ENCODE measurements at regions not wholly inside any gene's neighbourhood (a gene's known extent, or its start where the extent isn't known, plus 50 kb on each side); places are given as distances from the start of the nearest gene placed in this dataset.

- Mint-ChIP-seq H3K27me3 (ENCODE audit: low read depth, unreplicated experiment) (no peaks in the 10 kb centered on the region), H3K4me1 (ENCODE audit: low read depth, unreplicated experiment) (peaks cover 10% of the 10 kb centered on the region), H3K9me3 (ENCODE audit: unreplicated experiment) (no peaks in the 10 kb centered on the region), H3K27ac (ENCODE audit: unreplicated experiment) (no peak overlapping the region), H3K4me3 (ENCODE audit: unreplicated experiment) (no peak overlapping the region), H3K36me3 (ENCODE audit: low read depth, unreplicated experiment) (no peaks in the 10 kb centered on the region)
- no peaks in the 10 kb centered on the region for H3K79me2 ChIP-seq (ENCODE audit: insufficient read depth, low read length)
- no peak overlapping the region for H2AFZ ChIP-seq (ENCODE audit: low read depth, low read length)
- DNase-seq (ENCODE audit: low read depth) (no peak), FAIRE-seq (no peak)
- H3K4me2 ChIP-seq (ENCODE audit: low read length), result no peak overlapping the region
- no peaks in the 10 kb centered on the region for H3K9me3 ChIP-seq (ENCODE audit: insufficient read depth, low read depth, low read length)
- H3K27ac ChIP-seq (ENCODE audit: low read depth, low read length), result no peak overlapping the region
- peaks cover 5% of the 10 kb centered on the region for H3K4me1 ChIP-seq (ENCODE audit: insufficient read depth, low read length)
- no peak for TF ChIP-seq EZH2 (IDR thresholded peaks at IDR 0.05; ENCODE audit: insufficient read depth, low read length)
- no peak for TF ChIP-seq CTCF (IDR thresholded peaks at IDR 0.05; ENCODE audit: insufficient read depth, low read depth, low read length)
- H3K4me3 ChIP-seq (ENCODE audit: insufficient read depth, low read depth, low read length), result no peak overlapping the region
- no peaks in the 10 kb centered on the region for H4K20me1 ChIP-seq (ENCODE audit: insufficient read depth, low read length)
- no peaks in the 10 kb centered on the region for H3K36me3 ChIP-seq (ENCODE audit: insufficient read depth, low read length)
- H3K9ac ChIP-seq (ENCODE audit: low read length), result no peak overlapping the region
- no peaks in the 10 kb centered on the region for H3K27me3 ChIP-seq (ENCODE audit: insufficient read depth, low read length)
Observed at GRCh38 chr1:190906206-190906725, 428.6 kb upstream of the BRINP3 start.

- no peaks in the 10 kb centered on the region for H4K20me1 ChIP-seq (ENCODE audit: insufficient read depth, low read length)
- peak; percentile 20 for DNase-seq (ENCODE audit: low read depth)
- no peaks in the 10 kb centered on the region for H3K79me2 ChIP-seq (ENCODE audit: insufficient read depth, low read length)
- no peaks in the 10 kb centered on the region for H3K9me3 Mint-ChIP-seq (ENCODE audit: unreplicated experiment)
- H3K4me2 ChIP-seq (ENCODE audit: low read length), result no peak overlapping the region
- no peak overlapping the region for H3K27ac Mint-ChIP-seq (ENCODE audit: unreplicated experiment)
- no peaks in the 10 kb centered on the region for H3K36me3 ChIP-seq (ENCODE audit: insufficient read depth, low read length)
- H3K4me3 Mint-ChIP-seq (ENCODE audit: unreplicated experiment), result no peak overlapping the region
- no peaks in the 10 kb centered on the region for H3K9me3 ChIP-seq (ENCODE audit: insufficient read depth, low read depth, low read length)
- H2AFZ ChIP-seq (ENCODE audit: low read depth, low read length), result no peak overlapping the region
- H3K27ac ChIP-seq (ENCODE audit: low read depth, low read length), result peak overlapping the region; percentile 2
- H3K27me3 ChIP-seq (ENCODE audit: insufficient read depth, low read length), result no peaks in the 10 kb centered on the region
- no peaks in the 10 kb centered on the region for H3K27me3 Mint-ChIP-seq (ENCODE audit: low read depth, unreplicated experiment)
- no peak for TF ChIP-seq EZH2 (IDR thresholded peaks at IDR 0.05; ENCODE audit: insufficient read depth, low read length)
- TF ChIP-seq CTCF (IDR thresholded peaks at IDR 0.05; ENCODE audit: insufficient read depth, low read depth, low read length), result no peak
- H3K9ac ChIP-seq (ENCODE audit: low read length), result no peak overlapping the region
- H3K4me3 ChIP-seq (ENCODE audit: insufficient read depth, low read depth, low read length), result no peak overlapping the region
- peaks cover 5% of the 10 kb centered on the region for H3K4me1 ChIP-seq (ENCODE audit: insufficient read depth, low read length)
- no peak for FAIRE-seq
- no peaks in the 10 kb centered on the region for H3K36me3 Mint-ChIP-seq (ENCODE audit: low read depth, unreplicated experiment)
- H3K4me1 Mint-ChIP-seq (ENCODE audit: low read depth, unreplicated experiment), result peaks cover 4% of the 10 kb centered on the region
Observed at GRCh38 chr1:190908246-190908645, 430.6 kb upstream of the BRINP3 start.

GRCh38 chr1:190908691-190909090 lies 431.0 kb upstream of the BRINP3 start:
- Histone ChIP-seq H3K79me2 (ENCODE audit: insufficient read depth, low read length) (no peaks in the 10 kb centered on the region), H3K9ac (ENCODE audit: low read length) (no peak overlapping the region), H3K27me3 (ENCODE audit: insufficient read depth, low read length) (no peaks in the 10 kb centered on the region), H3K36me3 (ENCODE audit: insufficient read depth, low read length) (no peaks in the 10 kb centered on the region), H3K9me3 (ENCODE audit: insufficient read depth, low read depth, low read length) (no peaks in the 10 kb centered on the region), H4K20me1 (ENCODE audit: insufficient read depth, low read length) (no peaks in the 10 kb centered on the region), H3K4me2 (ENCODE audit: low read length) (no peak overlapping the region), H2AFZ (ENCODE audit: low read depth, low read length) (no peak overlapping the region), H3K27ac (ENCODE audit: low read depth, low read length) (no peak overlapping the region), H3K4me1 (ENCODE audit: insufficient read depth, low read length) (peaks cover 5% of the 10 kb centered on the region), H3K4me3 (ENCODE audit: insufficient read depth, low read depth, low read length) (no peak overlapping the region)
- Mint-ChIP-seq H3K4me3 (ENCODE audit: unreplicated experiment) (no peak overlapping the region), H3K36me3 (ENCODE audit: low read depth, unreplicated experiment) (no peaks in the 10 kb centered on the region), H3K27me3 (ENCODE audit: low read depth, unreplicated experiment) (no peaks in the 10 kb centered on the region), H3K9me3 (ENCODE audit: unreplicated experiment) (no peaks in the 10 kb centered on the region), H3K4me1 (ENCODE audit: low read depth, unreplicated experiment) (peaks cover 1% of the 10 kb centered on the region), H3K27ac (ENCODE audit: unreplicated experiment) (no peak overlapping the region)
- DNase-seq (ENCODE audit: low read depth) (peak; percentile 41), FAIRE-seq (no peak)
- no peak for TF ChIP-seq CTCF (IDR thresholded peaks at IDR 0.05; ENCODE audit: insufficient read depth, low read depth, low read length)
- TF ChIP-seq EZH2 (IDR thresholded peaks at IDR 0.05; ENCODE audit: insufficient read depth, low read length), result no peak
